ENCODE measurements at regions not wholly inside any gene's neighbourhood (a gene's known extent, or its start where the extent isn't known, plus 50 kb on each side); places are given as distances from the start of the nearest gene placed in this dataset.

DNA sequence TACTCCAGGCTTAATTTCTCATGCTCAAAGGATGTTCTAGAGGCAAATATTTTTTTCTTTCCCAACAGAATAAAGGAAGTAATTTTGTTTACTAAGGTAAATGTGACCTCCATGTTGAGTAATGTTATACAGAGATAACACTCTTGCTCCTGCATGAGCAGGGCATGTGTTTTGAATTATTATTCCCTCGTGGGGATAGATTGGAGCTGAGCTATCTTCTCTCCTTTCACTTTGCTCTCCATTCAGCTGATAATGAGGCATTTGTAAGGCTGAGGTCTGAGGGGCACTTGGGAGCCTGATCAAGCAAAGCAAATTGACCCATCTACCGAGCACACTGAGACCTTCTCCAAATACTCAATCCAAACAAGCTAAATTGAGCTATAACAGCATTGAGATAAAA lies 50.7 kb upstream of the GHITM start:
- FAIRE-seq: no peak
- dilution Hi-C loops (cut with MboI; ENCODE audit: extremely low pct_ligation_motif_present, low sequenced_read_pairs): no loop called here
- H2AFZ ChIP-seq (ENCODE audit: control insufficient read depth, low read length): no peak overlapping the region

DNA sequence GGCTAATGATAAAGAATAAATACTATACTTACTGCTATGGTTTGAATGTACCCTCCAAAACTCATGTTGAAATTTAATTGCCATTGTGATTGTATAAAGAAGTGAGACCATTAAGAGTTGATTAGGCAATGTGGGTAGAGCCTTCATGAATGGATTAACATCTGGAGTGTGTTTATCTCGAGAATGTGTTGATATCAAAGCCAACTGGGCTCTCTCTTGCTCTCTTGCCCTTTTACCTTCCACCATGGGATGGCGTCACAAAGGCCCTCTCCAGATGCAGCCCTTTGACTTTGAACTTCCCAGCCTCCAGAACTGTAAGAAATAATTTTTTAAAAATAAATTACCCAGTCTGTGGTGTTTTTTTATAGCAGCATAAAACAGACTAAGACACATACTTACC lies 50.1 kb upstream of the GHITM start:
- H3K27ac ChIP-seq (ENCODE audit: control insufficient read depth, insufficient read depth, low read length): no peak overlapping the region
- no peak overlapping the region for H2AFZ ChIP-seq (ENCODE audit: control insufficient read depth, low read length)
- H3K79me2 ChIP-seq (ENCODE audit: control insufficient read depth, insufficient read depth, low read length): no peaks in the 10 kb centered on the region
- DNase-seq (ENCODE audit: low read depth, low spot score) (no peak), FAIRE-seq (no peak)
- no peaks in the 10 kb centered on the region for H4K20me1 ChIP-seq (ENCODE audit: control insufficient read depth, extremely low read depth, insufficient read depth, low read length)
- H3K36me3 ChIP-seq (ENCODE audit: control insufficient read depth in 2 of 2, extremely low read depth in 1 of 2, insufficient read depth in 2 of 2, low read length in 2 of 2): no peaks in the 10 kb centered on the region
- no peak for TF ChIP-seq EZH2 (IDR thresholded peaks at IDR 0.05; ENCODE audit: low read length)
- TF ChIP-seq, protein P1, sequence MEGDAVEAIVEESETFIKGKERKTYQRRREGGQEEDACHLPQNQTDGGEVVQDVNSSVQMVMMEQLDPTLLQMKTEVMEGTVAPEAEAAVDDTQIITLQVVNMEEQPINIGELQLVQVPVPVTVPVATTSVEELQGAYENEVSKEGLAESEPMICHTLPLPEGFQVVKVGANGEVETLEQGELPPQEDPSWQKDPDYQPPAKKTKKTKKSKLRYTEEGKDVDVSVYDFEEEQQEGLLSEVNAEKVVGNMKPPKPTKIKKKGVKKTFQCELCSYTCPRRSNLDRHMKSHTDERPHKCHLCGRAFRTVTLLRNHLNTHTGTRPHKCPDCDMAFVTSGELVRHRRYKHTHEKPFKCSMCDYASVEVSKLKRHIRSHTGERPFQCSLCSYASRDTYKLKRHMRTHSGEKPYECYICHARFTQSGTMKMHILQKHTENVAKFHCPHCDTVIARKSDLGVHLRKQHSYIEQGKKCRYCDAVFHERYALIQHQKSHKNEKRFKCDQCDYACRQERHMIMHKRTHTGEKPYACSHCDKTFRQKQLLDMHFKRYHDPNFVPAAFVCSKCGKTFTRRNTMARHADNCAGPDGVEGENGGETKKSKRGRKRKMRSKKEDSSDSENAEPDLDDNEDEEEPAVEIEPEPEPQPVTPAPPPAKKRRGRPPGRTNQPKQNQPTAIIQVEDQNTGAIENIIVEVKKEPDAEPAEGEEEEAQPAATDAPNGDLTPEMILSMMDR (optimal IDR thresholded peaks at IDR 0.05 in 1 of 3, IDR thresholded peaks at IDR 0.05 in 1 of 3, conservative IDR thresholded peaks at IDR 0.05 in 1 of 3; ENCODE audit: extremely low read depth in 1 of 3, insufficient read depth in 2 of 3, low read length in 3 of 3): no peak
- no peaks in the 10 kb centered on the region for H3K4me1 ChIP-seq (ENCODE audit: control insufficient read depth, extremely low read depth, insufficient read depth, low read length)
- H3K4me2 ChIP-seq (ENCODE audit: control insufficient read depth, extremely low read depth, insufficient read depth, low read depth, low read length): no peak overlapping the region
- H3K9ac ChIP-seq (ENCODE audit: control insufficient read depth, extremely low read depth, insufficient read depth, low read length): no peak overlapping the region
- no peak overlapping the region for H3K4me3 ChIP-seq (ENCODE audit: control insufficient read depth in 2 of 3, extremely low read depth in 1 of 3, insufficient read depth in 2 of 3, low read depth in 1 of 3, low read length in 3 of 3)
- no peaks in the 10 kb centered on the region for H3K27me3 ChIP-seq (ENCODE audit: control insufficient read depth, extremely low read depth, insufficient read depth, low read length)
- dilution Hi-C loops (cut with MboI; ENCODE audit: extremely low pct_ligation_motif_present, low sequenced_read_pairs): no loop called here
- no peaks in the 10 kb centered on the region for H3K9me1 ChIP-seq (ENCODE audit: control insufficient read depth, extremely low read depth, insufficient read depth, low read length)
- H3K9me3 ChIP-seq (ENCODE audit: control insufficient read depth, low read depth, low read length): no peaks in the 10 kb centered on the region

More for the DNA sequence above, 50.7 kb upstream of the GHITM start:
- TF ChIP-seq, protein P1 (optimal IDR thresholded peaks at IDR 0.05 in 1 of 3, IDR thresholded peaks at IDR 0.05 in 1 of 3, conservative IDR thresholded peaks at IDR 0.05 in 1 of 3; ENCODE audit: extremely low read depth in 1 of 3, insufficient read depth in 2 of 3, low read length in 3 of 3): no peak
- TF ChIP-seq EZH2 (IDR thresholded peaks at IDR 0.05; ENCODE audit: low read length): no peak
- no peak overlapping the region for H3K9ac ChIP-seq (ENCODE audit: control insufficient read depth, extremely low read depth, insufficient read depth, low read length)
- no peaks in the 10 kb centered on the region for H3K79me2 ChIP-seq (ENCODE audit: control insufficient read depth, insufficient read depth, low read length)
- no peaks in the 10 kb centered on the region for H3K9me3 ChIP-seq (ENCODE audit: control insufficient read depth, low read depth, low read length)
- DNase-seq (ENCODE audit: low read depth, low spot score): no peak
- no peaks in the 10 kb centered on the region for H3K9me1 ChIP-seq (ENCODE audit: control insufficient read depth, extremely low read depth, insufficient read depth, low read length)
- no peak overlapping the region for H3K4me3 ChIP-seq (ENCODE audit: control insufficient read depth in 2 of 3, extremely low read depth in 1 of 3, insufficient read depth in 2 of 3, low read depth in 1 of 3, low read length in 3 of 3)
- H3K27me3 ChIP-seq (ENCODE audit: control insufficient read depth, extremely low read depth, insufficient read depth, low read length): no peaks in the 10 kb centered on the region
- H3K4me1 ChIP-seq (ENCODE audit: control insufficient read depth, extremely low read depth, insufficient read depth, low read length): no peaks in the 10 kb centered on the region
- no peak overlapping the region for H3K4me2 ChIP-seq (ENCODE audit: control insufficient read depth, extremely low read depth, insufficient read depth, low read depth, low read length)
- no peaks in the 10 kb centered on the region for H4K20me1 ChIP-seq (ENCODE audit: control insufficient read depth, extremely low read depth, insufficient read depth, low read length)
- H3K27ac ChIP-seq (ENCODE audit: control insufficient read depth, insufficient read depth, low read length): no peak overlapping the region
- H3K36me3 ChIP-seq (ENCODE audit: control insufficient read depth in 2 of 2, extremely low read depth in 1 of 2, insufficient read depth in 2 of 2, low read length in 2 of 2): no peaks in the 10 kb centered on the region

Small RNA genes lying in the stretch of these regions (small RNA-seq; reads per million reads assigned to genes)
- gene RNU1-65P (ENCODE audit: insufficient read length in 3 of 3, low read depth in 3 of 3, low replicate concordance in 1 of 3): 0 reads per million in 3 experiments
- 0 reads per million in 3 experiments for gene RNU6-129P (ENCODE audit: insufficient read length in 3 of 3, low read depth in 3 of 3, low replicate concordance in 1 of 3)
- gene RNU6-478P (ENCODE audit: insufficient read length in 3 of 3, low read depth in 3 of 3, low replicate concordance in 1 of 3): 0 reads per million in 3 experiments

All from keratinocyte (primary cell).